Iris pigment epithelial cell (primary cell): ENCODE measurements at regions not wholly inside any gene's neighbourhood (a gene's known extent, or its start where the extent isn't known, plus 50 kb on each side); places are given as distances from the start of the nearest gene placed in this dataset.
A peak's percentile ranks its signal among the peaks of the same experiment; 100 is the strongest.

Experiments used
- DNase-seq: peaks from one replicate; pipeline ENCODE4 v3.0.0-alpha.2; 2011; ENCODE audit warnings: low read depth

GRCh38 chr14:65794674-65795279 is 382.2 kb downstream of the FUT8 start:
- DNase-seq = no peak

GRCh38 chr14:65798216-65798615 is 385.7 kb downstream of the FUT8 start:
- no peak for DNase-seq

- no peak for DNase-seq
Measured at GRCh38 chr14:65800694-65801093, 388.2 kb downstream of the FUT8 start.

GRCh38 chr14:65802196-65802595 is 389.7 kb downstream of the FUT8 start:
- no peak for DNase-seq

GRCh38 chr14:65803885-65804284 is 391.4 kb downstream of the FUT8 start:
- DNase-seq = no peak

- no peak for DNase-seq
Measured at GRCh38 chr14:65804439-65805112, 392.0 kb downstream of the FUT8 start.

GRCh38 chr14:65805113-65805473 is 392.6 kb downstream of the FUT8 start:
- DNase-seq = no peak

- no peak for DNase-seq
Measured at GRCh38 chr14:65808390-65808789, 395.9 kb downstream of the FUT8 start.

- no peak for DNase-seq
Measured at GRCh38 chr14:65810322-65810721, 397.8 kb downstream of the FUT8 start.

GRCh38 chr14:65813760-65814384 is 401.3 kb downstream of the FUT8 start:
- DNase-seq = no peak

GRCh38 chr14:65815127-65815526 is 402.6 kb downstream of the FUT8 start:
- DNase-seq = no peak

GRCh38 chr14:65817011-65817410 is 404.5 kb downstream of the FUT8 start:
- DNase-seq = no peak

GRCh38 chr14:65819569-65819968 is 407.0 kb downstream of the FUT8 start:
- no peak for DNase-seq

GRCh38 chr14:65821224-65821753 is 408.8 kb downstream of the FUT8 start:
- DNase-seq = no peak

GRCh38 chr14:65824285-65824977 is 411.9 kb downstream of the FUT8 start:
- DNase-seq = peak; percentile 74

- DNase-seq = no peak
Measured at GRCh38 chr14:65824978-65825299, 412.4 kb downstream of the FUT8 start.

GRCh38 chr14:65826946-65827345 is 414.4 kb downstream of the FUT8 start:
- no peak for DNase-seq

- no peak for DNase-seq
Measured at GRCh38 chr14:65827520-65827919, 415.0 kb downstream of the FUT8 start.

- DNase-seq = no peak
Measured at GRCh38 chr14:65828396-65828795, 415.9 kb downstream of the FUT8 start.

- peak; percentile 10 for DNase-seq
Measured at GRCh38 chr14:65832431-65833266, 420.1 kb downstream of the FUT8 start.

- no peak for DNase-seq
Measured at GRCh38 chr14:65833267-65833880, 420.8 kb downstream of the FUT8 start.

GRCh38 chr14:65834051-65834450 is 421.5 kb downstream of the FUT8 start:
- no peak for DNase-seq
